ENCODE measurements at regions not wholly inside any gene's neighbourhood (a gene's known extent, or its start where the extent isn't known, plus 50 kb on each side); places are given as distances from the start of the nearest gene placed in this dataset.

DNA sequence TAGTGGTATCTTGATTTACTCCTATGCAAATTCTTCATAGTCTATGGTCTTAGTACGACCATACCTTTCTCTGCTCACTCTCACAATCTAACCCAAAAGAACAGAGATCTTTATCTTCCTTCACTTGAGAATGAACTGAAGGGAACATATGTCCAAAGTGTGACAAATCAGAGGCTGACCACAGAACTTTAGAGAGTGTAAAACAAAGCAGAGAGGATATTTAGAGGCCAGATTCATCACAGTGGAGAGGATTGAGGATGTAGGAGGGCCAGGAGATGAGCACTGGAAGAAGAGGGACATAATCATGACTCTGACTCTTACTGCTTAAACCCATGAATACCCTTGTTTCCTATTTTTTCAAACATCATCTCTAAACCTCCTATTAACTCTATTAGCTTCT, 935.3 kb upstream of the PHF14 start:
- Histone ChIP-seq H3K36me3 (ENCODE audit: control insufficient read depth, insufficient read depth, low read length) (no peaks in the 10 kb centered on the region), H3K4me1 (no peaks in the 10 kb centered on the region), H2AFZ (no peak overlapping the region), H3K79me2 (no peaks in the 10 kb centered on the region), H3K4me3 (ENCODE audit: low read depth, low read length) (no peak overlapping the region), H3K9ac (no peak overlapping the region), H3K9me3 (ENCODE audit: control insufficient read depth, low read length) (no peaks in the 10 kb centered on the region), H3K27ac (no peak overlapping the region), H3K4me2 (ENCODE audit: low read length) (no peak overlapping the region), H3K27me3 (ENCODE audit: control insufficient read depth, insufficient read depth, low read length) (no peaks in the 10 kb centered on the region)
- TF ChIP-seq, protein P1, sequence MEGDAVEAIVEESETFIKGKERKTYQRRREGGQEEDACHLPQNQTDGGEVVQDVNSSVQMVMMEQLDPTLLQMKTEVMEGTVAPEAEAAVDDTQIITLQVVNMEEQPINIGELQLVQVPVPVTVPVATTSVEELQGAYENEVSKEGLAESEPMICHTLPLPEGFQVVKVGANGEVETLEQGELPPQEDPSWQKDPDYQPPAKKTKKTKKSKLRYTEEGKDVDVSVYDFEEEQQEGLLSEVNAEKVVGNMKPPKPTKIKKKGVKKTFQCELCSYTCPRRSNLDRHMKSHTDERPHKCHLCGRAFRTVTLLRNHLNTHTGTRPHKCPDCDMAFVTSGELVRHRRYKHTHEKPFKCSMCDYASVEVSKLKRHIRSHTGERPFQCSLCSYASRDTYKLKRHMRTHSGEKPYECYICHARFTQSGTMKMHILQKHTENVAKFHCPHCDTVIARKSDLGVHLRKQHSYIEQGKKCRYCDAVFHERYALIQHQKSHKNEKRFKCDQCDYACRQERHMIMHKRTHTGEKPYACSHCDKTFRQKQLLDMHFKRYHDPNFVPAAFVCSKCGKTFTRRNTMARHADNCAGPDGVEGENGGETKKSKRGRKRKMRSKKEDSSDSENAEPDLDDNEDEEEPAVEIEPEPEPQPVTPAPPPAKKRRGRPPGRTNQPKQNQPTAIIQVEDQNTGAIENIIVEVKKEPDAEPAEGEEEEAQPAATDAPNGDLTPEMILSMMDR (IDR thresholded peaks at IDR 0.05): no peak

- Histone ChIP-seq H3K9ac (no peak overlapping the region), H2AFZ (no peak overlapping the region), H3K79me2 (no peaks in the 10 kb centered on the region), H3K27ac (no peak overlapping the region), H3K4me3 (ENCODE audit: low read depth, low read length) (no peak overlapping the region), H3K36me3 (ENCODE audit: control insufficient read depth, insufficient read depth, low read length) (no peaks in the 10 kb centered on the region), H3K9me3 (ENCODE audit: control insufficient read depth, low read length) (no peaks in the 10 kb centered on the region), H3K27me3 (ENCODE audit: control insufficient read depth, insufficient read depth, low read length) (no peaks in the 10 kb centered on the region), H3K4me2 (ENCODE audit: low read length) (no peak overlapping the region), H3K4me1 (no peaks in the 10 kb centered on the region)
- TF ChIP-seq, protein P1 (IDR thresholded peaks at IDR 0.05): no peak
Observed at GRCh38 chr7:10040674-10041073, 933.0 kb upstream of the PHF14 start.

- H3K27ac ChIP-seq: no peak overlapping the region
- H3K36me3 ChIP-seq (ENCODE audit: control insufficient read depth, insufficient read depth, low read length): no peaks in the 10 kb centered on the region
- no peak overlapping the region for H3K4me2 ChIP-seq (ENCODE audit: low read length)
- no peaks in the 10 kb centered on the region for H3K4me1 ChIP-seq
- H2AFZ ChIP-seq: no peak overlapping the region
- H3K27me3 ChIP-seq (ENCODE audit: control insufficient read depth, insufficient read depth, low read length): no peaks in the 10 kb centered on the region
- H3K79me2 ChIP-seq: no peaks in the 10 kb centered on the region
- no peak overlapping the region for H3K9ac ChIP-seq
- TF ChIP-seq, protein P1 (IDR thresholded peaks at IDR 0.05): no peak
- H3K9me3 ChIP-seq (ENCODE audit: control insufficient read depth, low read length): no peaks in the 10 kb centered on the region
- no peak overlapping the region for H3K4me3 ChIP-seq (ENCODE audit: low read depth, low read length)
Observed at GRCh38 chr7:10070899-10071298, 902.8 kb upstream of the PHF14 start.

DNA sequence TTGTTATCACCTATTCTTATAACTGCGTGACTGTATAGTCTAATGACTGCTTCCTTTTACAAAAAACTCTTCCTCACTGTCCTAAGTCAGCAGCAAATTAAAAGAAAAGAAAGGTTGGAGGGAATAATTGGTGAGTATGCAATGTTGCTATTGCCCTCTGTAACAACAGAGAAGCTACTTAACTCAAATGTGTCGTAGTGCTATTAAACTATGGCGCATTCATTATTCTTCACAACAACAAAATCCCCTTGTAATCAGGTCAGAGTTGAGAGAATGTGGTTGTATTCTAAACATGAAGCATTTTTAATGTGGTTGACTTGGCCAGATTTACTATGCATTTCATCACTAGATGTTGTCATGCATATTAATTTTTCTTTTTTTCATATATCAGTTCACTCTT, 897.8 kb upstream of the PHF14 start:
- H3K9ac ChIP-seq: no peak overlapping the region
- H3K4me2 ChIP-seq (ENCODE audit: low read length): no peak overlapping the region
- TF ChIP-seq, protein P1 (IDR thresholded peaks at IDR 0.05): no peak
- no peaks in the 10 kb centered on the region for H3K79me2 ChIP-seq
- H3K27me3 ChIP-seq (ENCODE audit: control insufficient read depth, insufficient read depth, low read length): no peaks in the 10 kb centered on the region
- H3K27ac ChIP-seq: no peak overlapping the region
- H3K36me3 ChIP-seq (ENCODE audit: control insufficient read depth, insufficient read depth, low read length): no peaks in the 10 kb centered on the region
- no peak overlapping the region for H3K4me3 ChIP-seq (ENCODE audit: low read depth, low read length)
- no peaks in the 10 kb centered on the region for H3K9me3 ChIP-seq (ENCODE audit: control insufficient read depth, low read length)
- H2AFZ ChIP-seq: no peak overlapping the region
- H3K4me1 ChIP-seq: no peaks in the 10 kb centered on the region

GRCh38 chr7:10076660-10077300, 896.9 kb upstream of the PHF14 start:
- H3K9ac ChIP-seq: no peak overlapping the region
- H3K4me3 ChIP-seq (ENCODE audit: low read depth, low read length): no peak overlapping the region
- H2AFZ ChIP-seq: no peak overlapping the region
- no peaks in the 10 kb centered on the region for H3K36me3 ChIP-seq (ENCODE audit: control insufficient read depth, insufficient read depth, low read length)
- H3K4me2 ChIP-seq (ENCODE audit: low read length): no peak overlapping the region
- no peaks in the 10 kb centered on the region for H3K27me3 ChIP-seq (ENCODE audit: control insufficient read depth, insufficient read depth, low read length)
- H3K4me1 ChIP-seq: no peaks in the 10 kb centered on the region
- no peaks in the 10 kb centered on the region for H3K79me2 ChIP-seq
- no peaks in the 10 kb centered on the region for H3K9me3 ChIP-seq (ENCODE audit: control insufficient read depth, low read length)
- TF ChIP-seq, protein P1 (IDR thresholded peaks at IDR 0.05): no peak
- H3K27ac ChIP-seq: no peak overlapping the region

All from parathyroid adenoma (tissue), 2 donors.